ENCODE measurements at regions not wholly inside any gene's neighbourhood (a gene's known extent, or its start where the extent isn't known, plus 50 kb on each side); places are given as distances from the start of the nearest gene placed in this dataset.

DNA sequence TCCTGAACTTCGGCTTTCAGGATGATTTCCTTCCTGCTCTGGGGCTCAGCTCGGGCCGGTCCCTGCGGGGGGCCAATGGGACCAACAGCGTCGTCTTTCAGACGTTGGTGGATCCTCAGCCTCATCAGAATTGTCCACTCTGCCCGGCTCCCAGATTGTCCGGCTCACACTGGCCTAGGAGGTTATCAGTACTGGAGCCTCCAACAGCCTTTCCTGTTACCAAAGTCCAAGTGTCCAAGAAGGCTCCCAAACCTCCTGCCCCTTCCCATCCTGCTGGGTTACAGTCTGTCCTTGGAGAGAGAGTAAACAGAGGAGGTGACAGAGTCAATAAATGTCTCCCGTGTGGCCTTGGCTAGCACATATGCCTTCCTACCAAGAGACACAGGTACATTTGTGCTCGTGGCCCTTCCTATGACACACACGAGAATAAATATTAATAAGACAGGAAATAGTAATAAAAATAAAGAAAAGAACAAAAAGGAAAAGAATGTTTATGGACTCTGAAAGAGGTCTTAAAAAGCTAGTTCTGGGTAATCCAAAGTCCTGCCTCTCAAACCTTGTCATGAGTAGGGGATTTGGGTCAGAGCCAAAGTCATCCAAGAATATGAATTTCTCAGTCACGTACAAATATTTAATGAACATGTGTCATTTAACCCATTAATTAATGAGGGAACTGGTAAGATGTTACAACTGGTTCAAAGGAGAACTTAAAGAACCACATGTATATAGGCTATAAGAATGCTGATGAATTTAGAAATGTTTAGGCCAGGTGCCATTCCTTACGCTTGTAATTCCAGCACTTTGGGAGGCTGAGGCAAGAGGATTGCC lies 80.8 kb upstream of the SLC2A1 start:
- Histone ChIP-seq H3K36me3 (replicated peaks) (no peaks in the 10 kb centered on the region), H3K4me3 (ENCODE audit: low read depth, low read length) (no peak overlapping the region), H3K27ac (no peak overlapping the region), H3K27me3 (replicated peaks) (no peaks in the 10 kb centered on the region)
- DNase-seq: no peak
- TF ChIP-seq, protein P1, sequence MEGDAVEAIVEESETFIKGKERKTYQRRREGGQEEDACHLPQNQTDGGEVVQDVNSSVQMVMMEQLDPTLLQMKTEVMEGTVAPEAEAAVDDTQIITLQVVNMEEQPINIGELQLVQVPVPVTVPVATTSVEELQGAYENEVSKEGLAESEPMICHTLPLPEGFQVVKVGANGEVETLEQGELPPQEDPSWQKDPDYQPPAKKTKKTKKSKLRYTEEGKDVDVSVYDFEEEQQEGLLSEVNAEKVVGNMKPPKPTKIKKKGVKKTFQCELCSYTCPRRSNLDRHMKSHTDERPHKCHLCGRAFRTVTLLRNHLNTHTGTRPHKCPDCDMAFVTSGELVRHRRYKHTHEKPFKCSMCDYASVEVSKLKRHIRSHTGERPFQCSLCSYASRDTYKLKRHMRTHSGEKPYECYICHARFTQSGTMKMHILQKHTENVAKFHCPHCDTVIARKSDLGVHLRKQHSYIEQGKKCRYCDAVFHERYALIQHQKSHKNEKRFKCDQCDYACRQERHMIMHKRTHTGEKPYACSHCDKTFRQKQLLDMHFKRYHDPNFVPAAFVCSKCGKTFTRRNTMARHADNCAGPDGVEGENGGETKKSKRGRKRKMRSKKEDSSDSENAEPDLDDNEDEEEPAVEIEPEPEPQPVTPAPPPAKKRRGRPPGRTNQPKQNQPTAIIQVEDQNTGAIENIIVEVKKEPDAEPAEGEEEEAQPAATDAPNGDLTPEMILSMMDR (IDR thresholded peaks at IDR 0.05; ENCODE audit: low read depth, low read length, missing control alignments): no peak
- in situ Hi-C loops (cut with HindIII; ENCODE audit: low pct_ligation_motif_present, low sequenced_read_pairs): no loop called here

DNA sequence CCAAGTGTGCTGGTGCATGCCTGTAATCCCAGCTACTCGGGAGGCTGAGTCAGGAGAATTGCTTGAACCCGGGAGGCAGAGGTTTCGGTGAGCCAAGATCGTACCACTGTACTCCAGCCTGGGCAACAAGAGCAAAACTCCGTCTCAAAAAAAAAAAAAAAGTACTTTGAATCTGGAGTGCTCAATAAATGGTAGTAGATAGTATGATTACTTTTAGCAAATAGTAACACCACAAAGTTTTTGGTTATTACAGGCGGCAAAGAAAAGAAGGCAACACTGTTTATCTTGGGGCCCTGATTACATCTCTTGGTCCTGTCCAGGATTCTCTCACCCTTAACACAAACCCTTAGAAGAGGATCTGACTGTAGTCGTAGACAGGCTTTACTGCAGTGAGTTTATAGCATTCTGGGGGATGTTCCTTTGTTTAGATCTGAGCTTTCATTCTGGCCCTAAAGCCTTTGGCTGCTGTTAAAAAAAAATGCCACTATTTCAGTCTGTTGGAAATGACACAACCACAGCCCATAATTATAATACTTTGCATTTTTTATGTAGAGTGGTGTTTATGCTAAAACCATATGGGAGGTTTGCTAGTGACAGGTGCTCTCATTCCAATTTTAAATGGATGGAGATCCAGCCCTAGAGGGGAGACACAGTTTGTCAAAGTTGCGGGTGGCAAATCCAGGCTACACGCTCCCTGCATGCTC lies 79.7 kb upstream of the SLC2A1 start:
- H3K4me3 ChIP-seq (ENCODE audit: low read depth, low read length): no peak overlapping the region
- H3K27ac ChIP-seq: no peak overlapping the region
- H3K36me3 ChIP-seq (replicated peaks): no peaks in the 10 kb centered on the region
- TF ChIP-seq, protein P1 (IDR thresholded peaks at IDR 0.05; ENCODE audit: low read depth, low read length, missing control alignments): no peak
- in situ Hi-C loops (cut with HindIII; ENCODE audit: low pct_ligation_motif_present, low sequenced_read_pairs): no loop called here
- no peak for DNase-seq
- H3K27me3 ChIP-seq (replicated peaks): no peaks in the 10 kb centered on the region

DNA sequence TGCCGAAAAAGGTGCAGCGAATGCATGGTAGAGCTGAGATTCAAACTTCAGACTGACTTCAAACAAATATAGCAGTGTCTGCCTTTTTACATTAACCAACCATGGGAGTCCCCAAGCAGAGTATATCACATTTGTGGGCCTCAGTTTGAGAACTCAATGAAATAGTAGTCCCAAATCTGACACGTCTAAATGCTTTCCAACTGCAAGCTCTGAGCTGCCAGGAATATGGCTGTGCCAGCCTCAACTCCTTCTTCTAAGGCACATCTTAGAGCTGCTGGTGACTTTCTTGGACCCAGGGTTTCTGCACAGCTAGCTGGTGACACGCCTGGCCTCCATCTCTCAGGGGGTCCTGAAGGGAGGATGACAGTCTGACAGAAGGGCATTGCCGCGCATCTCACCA lies 78.8 kb upstream of the SLC2A1 start:
- no peak for DNase-seq
- Histone ChIP-seq H3K27ac (no peak overlapping the region), H3K36me3 (replicated peaks) (no peaks in the 10 kb centered on the region), H3K27me3 (replicated peaks) (no peaks in the 10 kb centered on the region), H3K4me3 (ENCODE audit: low read depth, low read length) (no peak overlapping the region)
- in situ Hi-C loops (cut with HindIII; ENCODE audit: low pct_ligation_motif_present, low sequenced_read_pairs): no loop called here
- TF ChIP-seq, protein P1 (IDR thresholded peaks at IDR 0.05; ENCODE audit: low read depth, low read length, missing control alignments): no peak

DNA sequence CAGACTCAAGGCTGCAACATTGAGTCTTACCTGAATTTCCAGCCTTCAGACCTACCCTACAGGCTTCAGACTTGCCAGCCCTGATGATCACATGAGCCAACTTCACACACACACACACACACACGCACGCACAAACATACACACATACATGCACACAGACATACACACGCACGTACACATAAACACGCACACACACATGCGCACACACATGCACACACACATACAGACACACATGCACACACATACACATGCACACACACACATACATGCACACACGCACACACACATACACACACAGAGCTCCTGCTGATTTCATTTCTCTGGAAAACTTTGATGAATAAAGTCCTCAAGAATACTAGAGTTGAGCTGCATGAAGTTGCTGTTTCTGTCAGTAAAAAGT lies 78.3 kb upstream of the SLC2A1 start:
- Histone ChIP-seq H3K4me3 (ENCODE audit: low read depth, low read length) (no peak overlapping the region), H3K27me3 (replicated peaks) (no peaks in the 10 kb centered on the region), H3K27ac (no peak overlapping the region), H3K36me3 (replicated peaks) (no peaks in the 10 kb centered on the region)
- in situ Hi-C loops (cut with HindIII; ENCODE audit: low pct_ligation_motif_present, low sequenced_read_pairs): no loop called here
- TF ChIP-seq, protein P1 (IDR thresholded peaks at IDR 0.05; ENCODE audit: low read depth, low read length, missing control alignments): no peak
- DNase-seq: no peak

DNA sequence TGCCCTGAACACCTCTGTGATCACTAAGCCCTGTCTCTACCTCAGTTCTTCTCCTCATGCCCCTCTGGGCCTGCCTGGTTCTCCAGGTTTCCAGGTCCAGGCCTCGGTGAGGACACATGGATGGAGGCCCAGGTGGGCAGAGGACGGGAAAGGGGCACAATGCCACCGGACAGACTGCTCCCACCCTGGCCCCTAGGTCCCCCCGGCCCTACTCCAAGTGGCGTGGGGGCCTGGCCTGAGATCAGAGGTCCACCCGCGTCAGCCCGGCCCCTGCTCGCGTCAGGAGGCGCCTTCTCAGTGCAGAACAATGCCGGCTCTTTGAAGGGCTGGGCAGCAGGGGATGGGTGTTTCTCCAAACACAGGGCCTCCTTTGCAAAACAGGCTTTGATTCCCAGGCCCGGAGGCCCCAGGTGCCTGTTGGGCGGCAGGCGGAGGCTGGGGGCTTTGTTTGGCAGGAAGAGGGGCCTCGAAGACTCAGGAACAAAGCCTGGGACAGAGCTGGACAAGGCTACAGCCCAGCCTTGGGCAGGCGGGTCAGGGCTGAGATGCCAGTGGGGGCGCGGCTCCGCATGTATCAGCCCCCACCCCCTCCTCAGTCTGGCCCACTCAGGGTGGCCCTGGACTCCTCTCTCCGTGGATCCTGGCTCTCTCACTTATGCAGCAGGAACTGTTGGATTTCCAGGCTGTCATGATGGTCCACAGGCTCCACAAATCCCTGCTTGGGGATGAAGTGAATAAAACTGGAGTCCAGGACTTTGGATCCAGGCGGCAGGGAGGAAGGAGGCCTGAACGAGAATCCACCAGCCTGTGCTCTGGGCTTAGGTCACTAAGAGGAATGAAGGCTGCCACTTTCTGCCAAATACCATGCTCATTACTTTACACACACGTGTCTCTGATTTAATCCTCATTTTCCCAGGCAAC lies 77.4 kb upstream of the SLC2A1 start:
- H3K27me3 ChIP-seq (replicated peaks): no peaks in the 10 kb centered on the region
- no peak overlapping the region for H3K4me3 ChIP-seq (ENCODE audit: low read depth, low read length)
- no peak overlapping the region for H3K27ac ChIP-seq
- TF ChIP-seq, protein P1 (IDR thresholded peaks at IDR 0.05; ENCODE audit: low read depth, low read length, missing control alignments): no peak
- no peak for DNase-seq
- no peaks in the 10 kb centered on the region for H3K36me3 ChIP-seq (replicated peaks)
- in situ Hi-C loops (cut with HindIII; ENCODE audit: low pct_ligation_motif_present, low sequenced_read_pairs): no loop called here

Measured in brain microvascular endothelial cell (primary cell).